GM19372 (cell line): ENCODE measurements at regions not wholly inside any gene's neighbourhood (a gene's known extent, or its start where the extent isn't known, plus 50 kb on each side); places are given as distances from the start of the nearest gene placed in this dataset.

Experiments
- ATAC-seq: cut with Tn5 transposase; IDR thresholded peaks from one replicate; pipeline ENCODE4 v1.9.1; 2021; ENCODE audit warnings: mild to moderate bottlenecking, low read depth, moderate library complexity; ENCODE audit not compliant: unreplicated experiment

DNA sequence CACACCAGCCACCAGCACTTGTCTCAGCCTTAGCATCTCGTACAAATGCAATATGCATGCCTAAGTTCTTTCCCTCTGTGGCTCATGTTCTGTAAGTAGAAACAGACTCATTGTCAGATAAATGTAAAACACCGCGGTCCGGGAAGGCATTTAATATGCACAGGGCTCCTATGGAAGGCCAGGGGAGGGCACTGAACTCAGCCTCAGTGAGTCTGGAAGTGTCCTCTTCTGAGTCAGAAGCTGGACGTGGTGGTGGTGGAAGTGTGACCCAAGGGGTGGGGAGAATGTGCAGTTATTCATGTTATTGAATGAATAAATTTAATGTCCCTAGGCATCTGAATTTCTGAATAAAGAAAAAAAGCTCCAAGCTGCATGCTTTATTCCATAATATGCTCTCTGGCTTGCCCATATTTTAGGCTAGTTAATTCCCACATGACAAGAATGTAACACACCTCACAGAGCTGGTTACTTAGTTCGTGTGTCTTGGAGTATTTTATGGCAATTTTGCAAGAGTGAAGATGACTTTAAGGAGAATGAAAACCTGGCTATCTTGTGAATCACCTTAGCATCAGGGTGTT is 193.1 kb upstream of the GATB start:
- no peak for ATAC-seq

DNA sequence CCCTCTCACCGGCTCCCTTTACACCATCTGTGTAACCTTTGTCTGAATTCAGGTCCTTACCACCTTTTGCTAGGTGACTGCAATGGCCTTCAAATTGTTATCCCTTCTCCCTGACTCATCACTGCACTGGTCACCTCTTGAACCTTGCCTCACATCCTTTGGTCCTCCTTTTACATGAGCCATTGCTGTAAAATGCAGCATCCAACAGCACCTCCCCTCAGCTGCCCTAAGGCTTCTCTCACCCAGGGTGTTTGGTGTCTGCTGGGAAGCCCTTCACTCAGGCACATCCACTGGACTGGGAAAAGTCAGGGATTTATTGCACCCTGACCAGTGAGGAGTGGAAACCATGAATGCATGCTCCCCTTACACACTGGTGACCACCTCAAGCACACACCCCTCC is 192.5 kb upstream of the GATB start:
- ATAC-seq = no peak

DNA sequence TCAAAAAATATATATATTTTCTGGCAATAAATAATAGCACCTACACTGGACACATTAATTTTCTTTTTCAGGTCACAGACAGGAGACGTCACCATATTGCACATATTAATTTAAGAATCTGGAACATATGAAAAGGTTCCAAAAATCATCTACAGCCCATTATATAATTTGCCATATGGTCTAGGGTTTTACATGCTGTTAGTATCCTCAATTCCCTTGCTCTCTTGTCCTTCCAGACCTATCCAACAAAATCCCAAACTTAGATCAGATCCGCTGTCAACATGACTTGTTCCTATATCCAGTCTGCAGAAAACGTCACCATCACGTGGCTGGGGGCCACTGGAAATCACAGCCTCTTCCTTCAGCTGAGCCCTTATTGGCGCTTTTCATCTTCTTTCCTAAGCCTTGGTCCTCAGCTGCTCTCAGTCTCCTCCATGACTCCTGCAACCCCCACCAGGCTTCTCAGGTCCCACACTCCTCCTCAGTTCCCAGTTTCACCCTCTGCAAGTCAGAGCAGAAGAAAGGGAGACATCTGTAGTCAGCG is 192.0 kb upstream of the GATB start:
- no peak for ATAC-seq

DNA sequence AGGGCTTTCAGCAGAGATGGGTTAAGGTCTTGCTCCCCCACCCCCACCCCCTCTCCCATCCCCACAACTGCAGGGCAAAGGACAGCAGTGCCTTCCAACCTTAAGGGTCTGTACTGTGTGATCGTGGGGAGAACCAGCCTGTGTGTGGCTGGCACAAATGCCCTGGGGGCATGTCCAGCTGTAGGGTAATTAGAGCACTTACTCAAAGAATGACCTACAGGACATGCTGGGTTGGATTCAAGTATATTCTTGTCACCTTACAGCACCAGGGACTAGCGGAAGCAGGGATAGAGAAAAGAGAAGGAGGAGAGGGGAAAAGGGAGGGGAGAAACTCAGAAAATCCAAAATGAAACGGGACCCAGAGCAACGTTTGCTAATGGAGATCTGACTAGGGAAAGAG is 191.3 kb upstream of the GATB start:
- ATAC-seq = no peak

DNA sequence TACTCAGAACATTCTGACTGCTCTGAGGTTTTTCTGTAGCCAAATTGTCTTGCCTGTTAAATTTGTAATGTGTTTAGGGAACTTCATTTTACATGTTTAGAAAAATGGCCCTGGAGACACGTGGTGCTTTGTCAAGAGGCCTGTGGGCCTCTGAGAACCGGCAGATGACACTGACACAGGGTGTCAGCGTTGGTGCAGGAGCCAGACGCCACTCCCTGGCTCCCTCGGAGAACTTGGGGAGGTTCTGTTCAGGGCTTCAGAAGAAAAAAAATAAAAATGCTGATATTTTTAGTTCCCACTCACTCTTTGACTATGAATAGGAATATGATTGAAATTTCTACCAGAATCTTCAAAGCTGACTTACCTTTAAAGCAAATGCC is 190.9 kb upstream of the GATB start:
- ATAC-seq = no peak

DNA sequence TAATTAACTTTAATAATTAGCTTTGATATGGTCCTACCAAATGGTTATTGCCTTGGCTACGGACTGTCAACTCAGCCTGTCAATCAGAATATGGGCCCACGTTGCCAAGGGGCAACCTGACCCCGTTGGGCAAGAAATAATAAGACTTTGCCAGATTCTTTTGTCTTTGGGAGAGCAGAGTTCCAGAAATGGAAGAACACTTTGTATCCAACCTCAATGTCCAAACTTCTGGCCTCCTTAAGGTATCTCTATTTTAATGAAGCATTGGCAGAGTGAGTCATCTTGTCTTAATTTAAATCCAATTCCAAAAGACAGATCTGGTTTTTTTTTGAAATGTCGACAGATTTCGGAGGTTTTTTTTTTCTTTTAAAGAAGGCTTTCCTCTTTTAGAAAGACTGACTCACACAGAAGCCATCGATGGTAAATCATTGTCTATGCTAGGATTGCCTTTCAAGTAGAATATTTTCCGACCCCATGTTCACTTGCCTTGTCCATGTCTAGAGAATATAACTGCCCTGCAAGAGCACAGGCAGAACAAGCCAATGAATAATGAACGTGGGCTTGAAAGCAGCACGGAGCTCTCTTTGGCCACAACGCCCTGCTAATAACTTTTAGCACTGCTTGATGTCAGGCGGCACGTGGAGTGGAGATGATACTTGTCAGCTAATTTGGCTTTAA is 190.3 kb upstream of the GATB start:
- no peak for ATAC-seq

DNA sequence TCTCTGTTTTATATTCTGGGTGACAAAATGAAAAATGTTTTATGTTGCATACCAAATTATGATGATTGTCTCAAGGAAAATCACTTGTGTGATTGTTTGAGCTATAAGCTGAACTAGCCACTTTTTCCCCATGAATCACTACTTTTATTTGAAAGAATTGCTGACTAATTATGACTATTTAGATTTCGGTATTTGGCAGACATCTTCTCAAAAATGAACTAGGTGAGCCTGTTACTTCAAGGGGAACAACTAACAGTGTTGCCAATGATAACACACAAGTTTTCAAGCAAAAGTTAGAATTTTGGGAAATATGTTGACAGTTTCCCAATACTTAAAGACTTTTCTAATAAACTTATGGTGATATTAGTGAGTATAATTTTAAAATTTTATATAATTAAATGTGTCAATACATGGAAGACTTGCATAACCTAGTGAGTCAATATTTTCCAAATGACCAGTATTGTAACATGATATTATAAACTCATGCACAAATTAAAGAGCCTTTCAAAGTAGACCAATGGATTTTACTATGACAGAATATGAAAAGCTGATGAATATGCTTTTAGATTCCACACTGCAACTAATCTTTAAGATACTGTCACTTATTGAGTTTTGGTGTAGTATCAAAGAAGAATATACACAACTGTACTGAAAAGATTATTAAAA is 187.7 kb upstream of the GATB start:
- ATAC-seq = no peak

DNA sequence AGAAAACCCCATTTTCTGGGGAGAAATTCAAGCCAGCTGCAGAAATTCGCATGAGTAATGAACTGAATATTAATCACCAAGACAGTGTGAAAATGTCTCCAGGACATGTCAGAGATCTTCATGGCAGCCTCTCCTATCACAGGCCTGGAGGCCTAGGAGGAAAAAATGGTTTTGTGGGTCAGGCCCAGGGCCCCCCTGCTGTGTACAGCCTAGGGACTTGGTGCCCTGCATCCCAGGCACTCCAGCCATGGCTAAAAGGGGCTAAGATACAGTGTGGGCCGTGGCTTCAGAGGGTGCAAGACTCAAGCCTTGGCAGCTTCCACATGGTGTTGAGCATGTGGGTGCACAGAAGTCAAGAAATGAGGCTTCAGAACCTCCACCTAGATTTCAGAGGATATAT is 185.9 kb upstream of the GATB start:
- no peak for ATAC-seq

DNA sequence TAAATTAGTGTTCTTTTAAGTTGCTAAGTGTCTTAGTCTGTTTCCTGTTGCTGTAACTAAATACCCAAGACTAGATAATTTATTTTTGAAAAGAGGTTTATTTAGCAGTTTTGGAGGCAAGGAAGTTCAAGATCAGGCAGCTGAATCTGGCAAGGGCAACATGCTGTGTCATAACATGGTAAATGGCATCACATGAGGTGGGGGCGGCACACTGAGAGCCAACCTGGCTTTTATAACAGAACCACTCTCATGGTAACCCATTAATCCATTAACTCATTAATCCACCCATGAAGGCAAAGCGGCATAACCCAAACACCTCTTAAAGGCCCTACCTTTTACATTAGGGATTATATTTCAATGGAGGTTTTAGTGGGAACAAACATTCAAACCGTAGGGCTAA is 182.2 kb upstream of the GATB start:
- no peak for ATAC-seq

DNA sequence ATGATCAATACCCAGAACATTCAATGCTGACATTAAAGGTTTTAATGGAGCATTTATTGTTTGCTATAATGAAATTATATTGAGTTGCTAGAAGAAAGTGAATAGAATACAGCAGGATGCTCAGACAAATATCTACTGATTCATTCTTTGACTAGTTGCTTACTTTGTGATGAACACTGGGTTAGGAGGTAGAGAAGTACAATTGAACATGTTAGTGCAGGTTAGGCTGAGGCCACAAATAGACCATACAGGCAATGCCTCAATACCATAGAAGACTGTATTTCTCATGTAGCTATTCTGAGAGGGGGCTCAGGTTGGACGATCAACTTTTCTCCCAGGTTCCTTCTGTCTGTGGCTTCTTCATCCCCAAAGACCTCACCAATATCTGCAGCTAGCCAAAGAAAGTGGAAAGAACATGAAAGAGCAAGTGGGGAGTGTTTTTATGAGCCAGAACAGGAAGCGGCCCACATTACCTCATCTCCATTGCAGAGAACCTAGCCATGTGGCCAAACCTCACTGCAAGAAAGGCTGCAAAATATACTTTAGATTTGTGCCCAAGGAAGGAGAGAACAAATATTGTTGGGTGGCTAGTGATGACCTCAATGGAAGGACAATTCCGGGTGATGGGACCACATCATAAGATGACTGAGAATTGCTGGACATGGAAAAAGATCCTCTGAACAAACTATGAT is 180.3 kb upstream of the GATB start:
- ATAC-seq = no peak

DNA sequence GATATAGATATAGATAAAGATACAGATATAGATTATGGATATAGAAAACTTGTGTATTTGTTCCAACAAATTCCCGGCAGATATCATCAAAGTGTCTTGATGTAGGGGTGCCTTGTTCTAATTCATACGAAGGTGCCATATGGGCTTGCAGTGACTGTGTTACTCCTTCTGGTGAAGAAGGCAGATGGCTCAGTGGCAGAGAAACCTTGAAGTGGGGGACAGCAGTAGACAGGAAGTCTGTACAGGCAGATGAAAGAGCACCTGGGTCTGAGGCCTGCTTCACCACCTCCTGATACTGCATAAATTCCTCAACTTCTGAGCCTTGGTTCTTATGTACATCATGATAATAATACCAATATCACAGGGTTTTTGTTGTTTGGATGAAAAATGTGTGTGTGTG is 179.5 kb upstream of the GATB start:
- no peak for ATAC-seq

DNA sequence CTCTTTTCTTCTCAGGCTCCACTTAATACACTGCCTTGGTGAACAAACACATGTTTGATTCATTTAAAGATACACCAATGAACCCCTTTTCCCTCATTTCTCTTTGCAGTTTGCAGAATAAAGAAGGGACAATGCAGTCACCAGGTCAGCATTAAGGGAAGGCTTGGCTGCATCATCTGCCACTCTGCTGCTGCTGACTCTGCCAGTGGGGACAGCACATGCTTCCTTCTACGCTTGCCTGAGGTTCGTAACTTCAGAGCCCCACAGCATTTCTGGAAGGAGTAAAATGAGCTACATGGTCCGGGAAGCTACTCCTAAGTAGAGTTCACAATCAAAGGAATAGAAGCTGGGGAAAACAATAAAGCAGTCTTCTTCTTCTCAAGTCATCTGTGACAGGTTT is 178.9 kb upstream of the GATB start:
- no peak for ATAC-seq

DNA sequence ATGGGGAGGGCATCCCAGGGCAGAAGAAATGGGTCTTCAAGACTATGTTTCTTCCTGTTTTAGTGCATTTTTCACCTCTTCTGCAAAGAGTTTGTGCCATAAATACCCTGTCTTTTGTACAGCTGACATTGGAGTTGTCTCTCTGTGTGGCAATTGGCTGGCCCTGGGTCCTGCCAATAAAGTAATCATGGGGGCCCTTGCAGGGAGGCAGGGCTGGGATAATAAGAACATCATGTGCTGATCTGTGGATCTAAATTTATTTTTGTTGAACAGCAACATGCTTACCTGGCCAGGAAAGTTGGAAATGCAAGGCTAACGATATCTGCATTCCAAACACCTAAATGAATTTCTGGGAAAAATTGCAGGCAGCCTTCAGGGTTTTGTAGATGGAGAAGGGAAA is 174.6 kb upstream of the GATB start:
- ATAC-seq = no peak

DNA sequence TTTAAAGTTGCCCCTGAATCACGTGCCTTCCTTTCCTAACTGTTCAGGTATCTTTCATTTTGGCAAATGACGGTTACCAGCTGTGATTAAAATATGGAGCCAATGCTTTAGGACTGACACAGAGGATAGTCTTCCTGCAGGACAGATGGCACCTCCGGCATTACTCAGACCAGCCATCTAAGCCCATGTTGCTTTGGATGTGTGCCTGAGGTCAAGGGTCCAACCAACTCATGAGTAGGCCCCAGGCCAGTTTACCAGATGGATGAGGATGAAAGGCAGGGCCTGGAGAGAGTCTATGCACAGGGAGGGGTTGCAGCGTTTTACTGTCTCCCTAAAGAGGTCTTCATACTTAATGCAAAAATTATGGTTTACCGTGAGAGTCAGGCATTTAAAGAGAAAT is 174.0 kb upstream of the GATB start:
- ATAC-seq = no peak

DNA sequence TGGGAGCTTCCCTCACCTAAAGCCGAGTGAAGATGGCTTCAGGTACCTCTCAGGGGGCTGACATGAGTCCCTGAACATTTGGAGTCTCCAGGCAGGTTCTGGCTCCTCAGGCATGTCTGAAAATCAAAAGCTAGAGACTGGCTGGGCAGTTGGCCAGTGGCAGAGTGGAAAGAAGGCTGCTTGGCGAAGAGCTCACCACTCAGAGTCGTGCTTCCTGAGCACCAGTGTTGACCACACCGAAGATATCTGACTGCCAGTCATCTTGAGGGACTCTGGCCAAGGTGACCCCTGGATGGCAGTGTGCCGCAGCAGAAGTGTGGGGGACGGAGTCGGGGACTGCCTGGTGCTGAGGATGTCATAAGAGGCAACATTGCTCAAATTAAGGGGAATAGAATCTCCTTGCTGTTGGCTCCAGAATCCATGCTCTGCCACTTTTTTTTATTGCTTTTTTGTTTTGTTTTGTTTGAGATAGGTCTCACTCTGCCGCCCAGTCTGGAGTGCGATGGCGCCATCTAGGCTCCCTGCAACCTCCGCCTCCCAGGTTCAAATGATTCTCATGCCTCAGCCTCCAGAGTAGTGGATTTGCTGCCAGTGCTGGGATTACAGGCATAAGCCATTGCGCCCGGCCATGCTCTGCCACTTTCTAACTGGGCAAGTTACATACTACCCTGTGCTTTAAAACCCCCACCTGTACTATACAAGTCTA is 172.5 kb upstream of the GATB start:
- no peak for ATAC-seq

DNA sequence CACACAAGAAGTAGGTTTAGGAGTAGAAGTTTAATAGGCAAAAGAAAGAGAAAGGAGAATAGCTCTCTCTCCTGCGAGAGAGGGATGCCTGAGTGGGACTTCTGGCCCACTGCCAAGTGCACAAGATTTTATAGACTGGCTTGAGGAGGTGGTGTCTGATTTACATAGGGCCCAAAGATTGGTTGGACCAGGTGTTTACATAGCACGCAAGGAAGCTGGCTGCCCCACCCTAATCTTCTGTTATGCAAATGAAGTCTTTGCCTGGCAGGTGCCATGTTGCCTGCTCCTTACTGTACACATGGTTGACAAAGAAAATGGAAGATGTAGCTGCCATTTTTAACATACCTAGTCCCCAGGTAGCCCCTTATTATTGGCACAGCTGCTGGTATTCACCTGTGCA is 170.8 kb upstream of the GATB start:
- ATAC-seq = no peak

DNA sequence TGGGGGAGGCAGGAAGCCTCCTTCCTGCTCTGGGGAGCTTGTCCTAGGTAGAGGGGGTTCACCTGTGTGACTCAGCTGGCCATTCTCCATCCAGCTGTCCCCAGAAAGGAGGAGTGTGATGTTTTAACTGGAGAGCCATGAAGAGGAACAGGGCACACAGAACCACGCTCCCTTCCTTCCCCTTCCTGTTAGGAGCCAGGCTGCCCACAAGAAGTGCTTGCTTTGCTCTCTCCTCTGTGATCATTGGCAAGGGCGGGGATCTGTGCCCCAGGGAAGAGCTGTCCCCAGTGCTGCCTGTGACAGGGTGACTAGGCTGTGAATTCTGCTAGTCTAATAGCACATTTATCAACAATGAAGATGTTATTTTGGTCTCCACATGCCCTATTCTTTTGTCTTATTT is 169.6 kb upstream of the GATB start:
- ATAC-seq = no peak

DNA sequence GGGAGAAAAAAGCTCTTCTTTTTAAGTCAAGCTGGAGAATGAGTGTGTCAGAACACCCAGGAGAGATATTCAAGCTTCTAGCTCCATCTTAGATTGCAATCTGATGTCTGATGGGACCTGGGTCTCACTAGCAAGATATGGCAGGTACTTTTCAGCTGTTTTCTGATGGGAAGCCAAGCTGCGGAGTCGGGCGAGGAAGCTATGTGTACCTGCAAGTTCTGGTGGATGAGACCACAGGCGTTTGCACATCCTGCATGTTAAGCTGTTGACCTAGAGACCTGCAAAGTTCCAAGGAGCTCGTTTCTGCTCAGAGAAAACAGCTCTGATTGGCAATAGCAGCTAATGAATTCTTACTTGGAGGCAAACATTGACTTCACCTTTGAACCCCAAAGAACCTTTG is 167.3 kb upstream of the GATB start:
- ATAC-seq = no peak

DNA sequence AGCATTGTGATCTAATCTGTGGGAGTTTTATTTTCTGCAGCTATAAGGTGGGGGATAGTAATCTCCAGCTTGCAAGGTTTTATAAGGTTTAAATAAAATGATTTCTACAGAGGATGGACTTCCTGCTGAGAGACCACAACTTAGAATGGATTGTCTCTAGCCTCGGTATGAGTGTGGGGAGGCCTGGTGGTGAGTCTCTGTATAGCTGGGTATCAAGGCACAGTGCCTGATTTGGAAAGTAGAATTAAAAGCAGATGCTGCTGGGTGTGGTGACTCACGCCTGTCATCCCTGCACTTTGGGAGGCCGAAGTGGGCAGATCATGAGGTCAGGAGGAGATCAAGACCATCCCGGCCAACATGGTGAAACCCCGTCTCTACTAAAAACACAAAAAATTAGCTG is 162.0 kb upstream of the GATB start:
- no peak for ATAC-seq

DNA sequence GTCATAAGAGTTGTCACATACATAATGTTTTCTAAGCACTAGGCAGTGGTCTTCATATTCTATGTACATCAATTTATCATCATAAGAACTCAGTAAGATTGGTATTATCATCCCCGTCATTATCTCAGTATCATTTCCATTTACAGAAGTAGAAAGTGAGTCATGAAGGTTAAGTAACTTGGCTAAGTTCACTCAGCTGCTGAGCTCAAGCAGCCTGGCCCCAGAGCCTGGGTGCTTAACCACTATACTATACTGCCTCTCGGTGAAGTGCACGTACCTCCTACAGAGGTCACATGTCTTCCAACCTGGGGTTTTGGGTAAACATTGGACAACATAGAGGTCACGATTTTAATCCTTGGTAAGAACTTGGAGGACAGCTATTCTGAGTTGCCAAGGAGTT is 161.5 kb upstream of the GATB start:
- no peak for ATAC-seq

DNA sequence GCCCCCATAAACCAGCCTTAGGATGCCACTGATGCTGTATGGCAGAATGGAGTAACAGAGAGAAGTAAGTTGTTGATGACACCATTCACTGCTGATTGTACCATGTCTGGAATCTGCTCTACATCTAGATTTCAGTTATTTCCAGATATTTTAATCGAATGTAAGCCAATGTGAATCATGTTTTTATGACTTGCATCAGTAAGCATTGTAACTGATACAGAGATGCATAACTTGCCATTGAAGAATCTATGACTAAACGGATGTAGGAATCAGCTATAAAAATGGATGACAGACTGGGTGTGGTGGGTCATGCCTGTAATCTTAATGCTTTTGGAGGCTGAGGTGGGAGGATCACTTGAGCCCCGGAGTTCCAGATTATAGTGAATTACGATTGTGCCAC is 161.0 kb upstream of the GATB start:
- ATAC-seq = no peak
